Stimulated activated effector memory CD8-positive, alpha-beta T cell treated with anti-CD3 and anti-CD28 coated beads, Interleukin-12 subunit alpha, Interleukin-12 subunit beta, amount 100 ng/mL, for 72 hours (primary cell): ENCODE measurements at regions not wholly inside any gene's neighbourhood (a gene's known extent, or its start where the extent isn't known, plus 50 kb on each side); places are given as distances from the start of the nearest gene placed in this dataset.
A peak's percentile ranks its signal among the peaks of the same experiment; 100 is the strongest.

Source experiments
- ATAC-seq: fragments of 150-1000 bp; cut with Tn5 transposase; 2 replicates; pipeline ENCODE4 v1.10.0; 2021
- DNase-seq, 2 donors: peaks; one replicate each; pipeline ENCODE4 v3.0.0; 2021 to 2022; ENCODE audit warnings: low spot score in 2 of 2
- H3K27ac Mint-ChIP-seq: one replicate; pipeline ENCODE4 v1.8.0; 2022; ENCODE audit warnings: mild to moderate bottlenecking, mixed read lengths
- H3K36me3 Mint-ChIP-seq: one replicate; pipeline ENCODE4 v1.8.0; 2022; ENCODE audit warnings: mild to moderate bottlenecking, mixed read lengths
- H3K4me1 Mint-ChIP-seq: one replicate; pipeline ENCODE4 v1.8.0; 2022; ENCODE audit warnings: mixed read lengths
- H3K4me3 Mint-ChIP-seq: one replicate; pipeline ENCODE4 v1.8.0; 2022; ENCODE audit warnings: mild to moderate bottlenecking, mixed read lengths
- H3K9me3 Mint-ChIP-seq: one replicate; pipeline ENCODE4 v1.8.0; 2022; ENCODE audit warnings: mixed read lengths

DNA sequence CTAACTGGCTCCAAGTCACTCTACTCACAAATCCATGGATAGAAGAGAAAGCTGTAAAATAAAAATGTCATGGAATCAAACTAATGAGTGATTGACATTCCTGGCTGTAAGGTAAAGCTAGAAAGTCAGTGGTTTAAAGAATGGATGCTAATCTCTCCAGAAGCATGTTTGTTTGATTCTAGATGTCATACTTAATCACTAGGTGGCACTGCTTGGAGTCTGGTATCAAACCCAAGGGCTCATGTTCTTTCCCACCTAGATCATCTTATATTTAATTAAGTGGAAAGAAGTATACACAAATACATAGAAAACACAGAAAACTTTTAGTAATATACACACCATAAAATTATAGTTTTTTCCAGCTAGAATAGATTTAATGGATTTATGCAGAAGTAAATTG lies 2666.6 kb downstream of the PCDH7 start:
- no peaks in the 10 kb centered on the region for H3K4me1 Mint-ChIP-seq
- H3K4me3 Mint-ChIP-seq = no peak overlapping the region
- no peak overlapping the region for H3K27ac Mint-ChIP-seq
- DNase-seq (no peak), ATAC-seq (no peak)
- peaks cover 27% of the 10 kb centered on the region for H3K9me3 Mint-ChIP-seq
- H3K36me3 Mint-ChIP-seq = no peaks in the 10 kb centered on the region

GRCh38 chr4:33390976-33391375 lies 2670.8 kb downstream of the PCDH7 start:
- no peaks in the 10 kb centered on the region for H3K36me3 Mint-ChIP-seq
- H3K27ac Mint-ChIP-seq = no peak overlapping the region
- DNase-seq (no peak), ATAC-seq (no peak)
- H3K4me3 Mint-ChIP-seq = no peak overlapping the region
- peaks cover 21% of the 10 kb centered on the region for H3K9me3 Mint-ChIP-seq
- H3K4me1 Mint-ChIP-seq = no peaks in the 10 kb centered on the region

DNA sequence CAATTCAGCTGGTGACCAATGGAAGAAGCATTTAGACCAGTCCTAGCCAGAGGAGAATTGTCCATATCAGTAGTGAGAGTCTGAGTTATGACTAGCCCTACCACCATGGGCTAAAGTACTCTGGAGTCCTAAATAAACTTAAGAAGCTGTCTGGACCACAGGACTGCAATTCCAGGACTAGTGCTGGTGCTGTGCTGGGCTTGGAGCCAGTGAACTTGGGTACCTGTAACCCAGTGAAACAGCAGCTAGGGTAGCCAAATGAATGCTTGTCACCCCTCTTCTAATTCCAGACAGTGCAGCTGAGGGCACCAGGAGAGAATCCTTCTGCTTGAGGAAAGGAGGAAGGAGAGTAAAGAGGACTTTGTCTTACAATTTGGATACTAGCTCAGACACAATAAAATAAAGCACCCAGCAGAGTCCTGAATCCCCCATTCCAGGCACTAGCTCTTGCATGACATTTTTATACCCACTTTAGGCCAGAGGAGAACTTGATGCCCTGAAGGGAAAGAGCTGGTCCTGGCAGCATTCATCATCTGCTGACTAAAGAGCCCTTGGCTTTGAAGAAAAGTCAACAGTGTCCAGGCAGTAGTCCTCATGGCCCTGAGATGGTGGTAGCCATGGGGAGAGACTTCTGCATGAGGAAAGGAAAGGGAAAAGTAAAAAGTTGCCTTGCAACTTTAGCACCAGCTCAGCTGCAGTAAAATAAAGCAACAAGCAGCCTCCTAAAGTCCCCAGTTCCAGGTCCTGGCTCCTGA lies 2675.7 kb downstream of the PCDH7 start:
- Mint-ChIP-seq H3K4me1 (no peaks in the 10 kb centered on the region), H3K9me3 (peaks cover 22% of the 10 kb centered on the region), H3K27ac (no peak overlapping the region), H3K4me3 (no peak overlapping the region), H3K36me3 (no peaks in the 10 kb centered on the region)
- DNase-seq (no peak), ATAC-seq (no peak)

- no peak for ATAC-seq
These were observed 2680.3 kb downstream of the PCDH7 start for GRCh38 chr4:33400504-33400903.

DNA sequence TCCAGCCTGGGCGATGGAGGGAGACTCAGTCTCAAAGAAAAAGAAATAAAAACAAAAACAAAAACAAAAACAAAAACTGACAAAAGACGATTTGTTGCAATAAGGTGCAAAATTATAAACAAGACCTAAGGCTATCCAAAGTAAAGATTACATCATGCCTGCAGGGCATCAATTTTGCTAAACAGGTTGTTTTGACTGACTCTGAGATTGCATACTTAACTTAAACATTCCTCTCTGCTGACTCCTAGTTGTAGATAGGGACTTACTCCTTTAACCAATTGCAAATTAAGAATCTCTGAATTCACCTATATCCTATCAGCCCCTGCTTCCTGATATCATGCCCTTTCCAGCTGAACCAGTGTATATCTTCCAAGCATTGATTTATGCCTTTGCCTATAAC lies 2687.3 kb downstream of the PCDH7 start:
- ATAC-seq = no peak

More at GRCh38 chr4:33400504-33400903, 2680.3 kb downstream of the PCDH7 start:
- H3K4me3 Mint-ChIP-seq = no peak overlapping the region
- H3K27ac Mint-ChIP-seq = no peak overlapping the region
- no peaks in the 10 kb centered on the region for H3K36me3 Mint-ChIP-seq
- peaks cover 28% of the 10 kb centered on the region for H3K9me3 Mint-ChIP-seq
- DNase-seq = no peak
- H3K4me1 Mint-ChIP-seq = no peaks in the 10 kb centered on the region

GRCh38 chr4:33411182-33411581 lies 2691.0 kb downstream of the PCDH7 start:
- Mint-ChIP-seq H3K4me1 (no peaks in the 10 kb centered on the region), H3K27ac (no peak overlapping the region), H3K9me3 (peaks cover 10% of the 10 kb centered on the region), H3K4me3 (no peak overlapping the region), H3K36me3 (no peaks in the 10 kb centered on the region)
- peak; percentile 58 for ATAC-seq
- DNase-seq = no peak

More for the DNA sequence above, 2687.3 kb downstream of the PCDH7 start:
- no peak overlapping the region for H3K27ac Mint-ChIP-seq
- H3K4me3 Mint-ChIP-seq = no peak overlapping the region
- peaks cover 23% of the 10 kb centered on the region for H3K9me3 Mint-ChIP-seq
- DNase-seq = no peak
- H3K36me3 Mint-ChIP-seq = no peaks in the 10 kb centered on the region
- H3K4me1 Mint-ChIP-seq = no peaks in the 10 kb centered on the region

DNA sequence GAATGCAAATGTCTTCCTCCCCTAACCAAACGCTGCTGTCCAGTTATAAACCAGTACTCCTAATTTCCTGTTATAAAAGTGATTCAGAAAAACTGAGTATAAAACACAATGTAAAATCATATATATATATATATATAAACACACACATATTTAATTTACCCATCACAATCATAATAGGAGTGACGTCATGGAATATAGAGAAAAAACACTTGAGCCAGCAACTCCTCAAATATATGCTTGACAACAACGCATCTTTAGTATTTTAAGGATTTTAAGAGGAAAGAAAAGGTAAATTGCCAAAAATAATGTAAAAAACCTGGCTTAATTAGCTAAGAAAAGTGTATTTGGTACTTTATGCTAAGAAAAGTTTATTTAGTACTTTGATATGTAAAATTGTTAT lies 2701.7 kb downstream of the PCDH7 start:
- no peak for DNase-seq
- H3K9me3 Mint-ChIP-seq = peaks cover 17% of the 10 kb centered on the region
- no peak overlapping the region for H3K4me3 Mint-ChIP-seq
- H3K4me1 Mint-ChIP-seq = no peaks in the 10 kb centered on the region
- H3K27ac Mint-ChIP-seq = no peak overlapping the region
- no peaks in the 10 kb centered on the region for H3K36me3 Mint-ChIP-seq
- no peak for ATAC-seq

DNA sequence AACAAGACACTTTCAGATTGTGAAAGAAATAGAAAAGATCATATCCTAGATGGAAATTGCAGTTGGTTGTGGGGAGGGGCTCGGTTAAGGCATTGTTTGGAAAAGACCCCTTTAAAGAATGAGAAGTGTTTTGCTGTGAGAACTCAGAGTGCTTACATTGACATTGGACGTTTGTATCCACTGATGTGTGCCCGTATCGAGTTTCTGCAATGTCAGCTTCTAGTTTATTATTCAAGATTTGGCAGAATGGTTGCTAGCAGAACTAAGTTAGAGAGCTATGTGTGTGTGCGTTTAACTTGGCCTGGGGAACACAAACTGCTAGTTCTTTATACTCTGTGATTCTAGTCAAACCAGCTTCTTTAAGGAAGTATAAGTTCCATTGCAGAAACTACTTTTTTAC lies 2702.5 kb downstream of the PCDH7 start:
- ATAC-seq = no peak
- H3K27ac Mint-ChIP-seq = no peak overlapping the region
- no peaks in the 10 kb centered on the region for H3K4me1 Mint-ChIP-seq
- H3K4me3 Mint-ChIP-seq = no peak overlapping the region
- no peaks in the 10 kb centered on the region for H3K36me3 Mint-ChIP-seq
- no peak for DNase-seq
- peaks cover 15% of the 10 kb centered on the region for H3K9me3 Mint-ChIP-seq

DNA sequence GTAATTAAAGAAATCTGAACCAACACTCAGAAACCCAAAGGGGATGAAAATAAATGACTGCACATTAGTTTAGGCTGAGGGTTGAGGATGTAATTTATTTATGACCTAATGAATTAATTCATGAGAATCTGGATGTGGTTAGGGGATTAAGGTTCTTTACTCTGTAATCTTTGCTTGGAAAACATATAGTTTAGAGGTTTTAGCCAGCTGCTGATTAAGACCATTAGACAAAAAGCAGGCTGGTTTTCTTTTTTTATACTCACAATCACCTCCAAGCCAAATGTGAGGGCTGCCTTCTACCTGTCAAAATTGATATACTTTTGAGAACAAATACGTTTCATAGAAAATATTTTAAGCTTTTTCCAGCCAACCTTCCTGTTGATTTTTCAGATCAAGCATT lies 2705.8 kb downstream of the PCDH7 start:
- no peaks in the 10 kb centered on the region for H3K4me1 Mint-ChIP-seq
- DNase-seq (no peak), ATAC-seq (no peak)
- no peak overlapping the region for H3K4me3 Mint-ChIP-seq
- H3K27ac Mint-ChIP-seq = no peak overlapping the region
- peaks cover 9% of the 10 kb centered on the region for H3K9me3 Mint-ChIP-seq
- no peaks in the 10 kb centered on the region for H3K36me3 Mint-ChIP-seq

GRCh38 chr4:33427676-33428075 lies 2707.5 kb downstream of the PCDH7 start:
- H3K9me3 Mint-ChIP-seq = peaks cover 6% of the 10 kb centered on the region
- no peak for ATAC-seq
- DNase-seq = no peak
- no peaks in the 10 kb centered on the region for H3K36me3 Mint-ChIP-seq
- no peaks in the 10 kb centered on the region for H3K4me1 Mint-ChIP-seq
- no peak overlapping the region for H3K4me3 Mint-ChIP-seq
- H3K27ac Mint-ChIP-seq = no peak overlapping the region

DNA sequence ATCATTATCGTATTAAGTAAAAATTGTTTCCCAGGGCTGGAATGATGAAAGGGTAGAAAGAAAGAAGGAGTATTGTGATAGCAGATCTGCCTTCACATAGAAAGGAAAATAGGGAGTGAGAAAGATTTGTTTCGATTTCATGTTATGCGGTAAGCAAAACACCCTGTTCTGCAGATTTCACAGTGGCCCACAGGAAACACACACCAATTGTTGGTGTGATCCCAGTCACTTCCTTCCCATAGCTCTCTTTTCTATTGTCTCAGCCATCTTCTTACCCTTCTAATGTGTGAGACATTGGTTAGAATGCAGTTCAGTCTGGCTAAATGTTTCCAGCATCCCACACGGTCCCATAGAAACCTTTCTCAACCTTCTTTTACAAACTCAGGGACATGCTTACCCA lies 2709.8 kb downstream of the PCDH7 start:
- H3K4me3 Mint-ChIP-seq = no peak overlapping the region
- ATAC-seq (no peak), DNase-seq (no peak)
- H3K9me3 Mint-ChIP-seq = peaks cover 5% of the 10 kb centered on the region
- no peaks in the 10 kb centered on the region for H3K36me3 Mint-ChIP-seq
- no peak overlapping the region for H3K27ac Mint-ChIP-seq
- H3K4me1 Mint-ChIP-seq = no peaks in the 10 kb centered on the region

GRCh38 chr4:33437406-33437805 lies 2717.2 kb downstream of the PCDH7 start:
- Mint-ChIP-seq H3K4me3 (no peak overlapping the region), H3K36me3 (no peaks in the 10 kb centered on the region), H3K27ac (no peak overlapping the region), H3K9me3 (peaks cover 5% of the 10 kb centered on the region), H3K4me1 (no peaks in the 10 kb centered on the region)
- DNase-seq (no peak), ATAC-seq (no peak)

DNA sequence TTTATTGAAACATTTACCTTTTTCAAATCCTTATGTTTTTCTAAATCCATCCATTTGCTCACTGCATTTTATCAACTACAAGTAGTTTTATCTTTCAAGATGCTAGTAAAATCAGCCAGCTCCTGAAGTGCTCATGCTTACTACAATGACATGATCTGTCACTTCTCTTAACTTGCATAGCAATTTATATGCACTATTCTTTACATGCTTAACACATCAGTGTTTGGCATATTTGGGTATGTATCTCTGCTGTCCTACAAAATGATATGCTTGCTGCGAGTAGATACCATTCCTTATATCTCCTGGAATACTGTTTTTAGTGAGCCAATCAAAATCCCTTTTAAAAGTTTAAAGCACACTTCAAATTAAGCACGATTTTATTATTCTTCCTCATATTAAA lies 2726.8 kb downstream of the PCDH7 start:
- Mint-ChIP-seq H3K4me3 (no peak overlapping the region), H3K9me3 (peaks cover 12% of the 10 kb centered on the region), H3K27ac (no peak overlapping the region), H3K36me3 (no peaks in the 10 kb centered on the region), H3K4me1 (no peaks in the 10 kb centered on the region)
- DNase-seq = no peak
- ATAC-seq = no peak

- H3K4me3 Mint-ChIP-seq = no peak overlapping the region
- no peaks in the 10 kb centered on the region for H3K36me3 Mint-ChIP-seq
- DNase-seq (no peak), ATAC-seq (no peak)
- H3K9me3 Mint-ChIP-seq = peaks cover 17% of the 10 kb centered on the region
- no peak overlapping the region for H3K27ac Mint-ChIP-seq
- H3K4me1 Mint-ChIP-seq = no peaks in the 10 kb centered on the region
These were observed 2728.8 kb downstream of the PCDH7 start for GRCh38 chr4:33448948-33449347.

DNA sequence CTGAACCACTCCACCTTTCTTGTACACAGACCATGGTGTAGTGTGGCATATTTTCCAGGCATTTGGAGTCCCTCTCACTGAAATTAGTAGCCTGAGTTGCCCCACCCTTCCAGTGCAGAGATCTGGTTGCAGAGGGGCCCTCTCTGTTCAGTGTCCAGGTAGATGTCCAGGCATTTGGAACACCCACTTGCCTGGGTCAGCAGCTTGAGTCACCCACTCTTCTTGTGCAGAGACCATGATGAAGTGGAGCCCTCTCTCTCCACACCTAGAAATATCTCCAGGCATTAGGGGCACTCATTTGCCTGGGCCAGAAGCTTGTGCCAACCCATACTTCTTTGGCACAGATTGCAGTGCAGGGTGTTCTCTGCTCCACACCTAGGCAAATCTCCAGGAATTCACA lies 2733.3 kb downstream of the PCDH7 start:
- Mint-ChIP-seq H3K4me3 (no peak overlapping the region), H3K36me3 (no peaks in the 10 kb centered on the region), H3K27ac (no peak overlapping the region), H3K4me1 (no peaks in the 10 kb centered on the region), H3K9me3 (peaks cover 14% of the 10 kb centered on the region)
- DNase-seq (no peak), ATAC-seq (no peak)

- Mint-ChIP-seq H3K4me3 (no peak overlapping the region), H3K27ac (no peak overlapping the region), H3K36me3 (no peaks in the 10 kb centered on the region), H3K4me1 (no peaks in the 10 kb centered on the region), H3K9me3 (peaks cover 15% of the 10 kb centered on the region)
- DNase-seq (no peak), ATAC-seq (no peak)
These were observed 2733.7 kb downstream of the PCDH7 start for GRCh38 chr4:33453916-33454315.

DNA sequence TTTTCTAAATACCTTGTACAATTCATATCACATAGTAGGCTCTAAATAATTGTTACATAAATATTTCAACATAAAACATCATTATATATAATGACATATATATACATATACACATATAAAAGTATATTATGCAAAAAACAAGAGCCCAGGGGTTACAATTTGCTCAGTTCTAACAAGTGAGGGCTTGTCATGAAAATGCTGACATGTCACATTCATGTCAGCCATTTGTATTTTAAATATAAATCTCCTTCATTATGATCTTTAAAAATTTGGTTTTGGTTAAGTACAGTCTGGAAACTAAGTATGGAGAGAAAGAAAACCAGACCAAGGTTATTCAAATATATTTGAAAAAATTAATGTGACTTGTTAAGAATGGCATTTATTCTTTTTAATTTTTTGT lies 2745.4 kb downstream of the PCDH7 start:
- Mint-ChIP-seq H3K4me1 (no peaks in the 10 kb centered on the region), H3K27ac (no peak overlapping the region), H3K9me3 (peaks cover 19% of the 10 kb centered on the region), H3K4me3 (no peak overlapping the region), H3K36me3 (no peaks in the 10 kb centered on the region)
- DNase-seq = no peak
- no peak for ATAC-seq
